GM21723 (cell line): ENCODE measurements at regions not wholly inside any gene's neighbourhood (a gene's known extent, or its start where the extent isn't known, plus 50 kb on each side); places are given as distances from the start of the nearest gene placed in this dataset.
"Not testable (repeated sequence)": the region's sequence is repeated elsewhere in the genome, so short reads cannot be mapped to it uniquely, and the experiment has no call there.

Experiments
- ATAC-seq: cut with Tn5 transposase; IDR thresholded peaks from one replicate; pipeline ENCODE4 v1.9.1; 2021; ENCODE audit warnings: mild to moderate bottlenecking, moderate library complexity; ENCODE audit not compliant: unreplicated experiment

- ATAC-seq = no peak
Observed at GRCh38 chr7:125084196-125084595, 154.6 kb upstream of the POT1 start.

GRCh38 chr7:125074141-125074540, 144.5 kb upstream of the POT1 start:
- no peak for ATAC-seq

GRCh38 chr7:125065546-125065945, 135.9 kb upstream of the POT1 start:
- ATAC-seq = no peak

- no peak for ATAC-seq
Observed at GRCh38 chr7:125065001-125065400, 135.4 kb upstream of the POT1 start.

GRCh38 chr7:125061776-125062397, 132.3 kb upstream of the POT1 start:
- ATAC-seq = peak; percentile 84

- not testable (repeated sequence) for ATAC-seq
Observed at GRCh38 chr7:125061083-125061745, 131.6 kb upstream of the POT1 start.

- ATAC-seq = no peak
Observed at GRCh38 chr7:125059861-125060456, 130.3 kb upstream of the POT1 start.

- no peak for ATAC-seq
Observed at GRCh38 chr7:125057963-125058362, 128.3 kb upstream of the POT1 start.

- no peak for ATAC-seq
Observed at GRCh38 chr7:125055376-125055775, 125.8 kb upstream of the POT1 start.

GRCh38 chr7:125046767-125047166, 117.1 kb upstream of the POT1 start:
- ATAC-seq = no peak

GRCh38 chr7:125033506-125033905, 103.9 kb upstream of the POT1 start:
- ATAC-seq = no peak

GRCh38 chr7:125032943-125033342, 103.3 kb upstream of the POT1 start:
- ATAC-seq = no peak

GRCh38 chr7:125030756-125031387, 101.2 kb upstream of the POT1 start:
- ATAC-seq = no peak

- ATAC-seq = no peak
Observed at GRCh38 chr7:125025620-125026019, 96.0 kb upstream of the POT1 start.

GRCh38 chr7:125020801-125021200, 91.2 kb upstream of the POT1 start:
- no peak for ATAC-seq

GRCh38 chr7:125010540-125010939, 80.9 kb upstream of the POT1 start:
- ATAC-seq = no peak

- ATAC-seq = peak; percentile 91
Observed at GRCh38 chr7:124996778-124997177, 67.2 kb upstream of the POT1 start.

GRCh38 chr7:124992851-124993562, 63.4 kb upstream of the POT1 start:
- ATAC-seq = no peak

- ATAC-seq = no peak
Observed at GRCh38 chr7:124989911-124990310, 60.3 kb upstream of the POT1 start.
